Transverse colon (tissue), 3 donors: ENCODE measurements at regions not wholly inside any gene's neighbourhood (a gene's known extent, or its start where the extent isn't known, plus 50 kb on each side); places are given as distances from the start of the nearest gene placed in this dataset.

ENCODE experiments used
- CTCF ChIP-seq, 5 experiments: fragments of 200-600 bp in 3 of 5; fragments of 450-650 bp in 2 of 5; sonication (generic) in 3 of 5; IDR thresholded peaks; 1 replicate in 2 of 5; 2 replicates in 3 of 5; pipeline ENCODE4 v1.5.1; 2016 to 2017; ENCODE audit warnings: antibody characterized with exemption in 5 of 5, inconsistent platforms in 3 of 5, mild to moderate bottlenecking in 2 of 5, moderate library complexity in 1 of 5
- EP300 ChIP-seq: sonication (generic); formaldehyde crosslinking; IDR thresholded peaks from one replicate; pipeline ENCODE4 v1.6.1; 2017; ENCODE audit warnings: antibody characterized with exemption, low read depth

- TF ChIP-seq EP300: no peak
- TF ChIP-seq CTCF (IDR thresholded peaks at IDR 0.05): no peak
Measured at GRCh38 chr9:4415281-4415680, 75.0 kb upstream of the SLC1A1 start.
